ENCODE measurements at regions not wholly inside any gene's neighbourhood (a gene's known extent, or its start where the extent isn't known, plus 50 kb on each side); places are given as distances from the start of the nearest gene placed in this dataset.
"Not testable (repeated sequence)": the region's sequence is repeated elsewhere in the genome, so short reads cannot be mapped to it uniquely, and the experiment has no call there.

GRCh38 chr4:174183259-174183658 is 100.2 kb downstream of the FBXO8 start:
- DNase-seq, result no peak
- no peak for ATAC-seq

DNA sequence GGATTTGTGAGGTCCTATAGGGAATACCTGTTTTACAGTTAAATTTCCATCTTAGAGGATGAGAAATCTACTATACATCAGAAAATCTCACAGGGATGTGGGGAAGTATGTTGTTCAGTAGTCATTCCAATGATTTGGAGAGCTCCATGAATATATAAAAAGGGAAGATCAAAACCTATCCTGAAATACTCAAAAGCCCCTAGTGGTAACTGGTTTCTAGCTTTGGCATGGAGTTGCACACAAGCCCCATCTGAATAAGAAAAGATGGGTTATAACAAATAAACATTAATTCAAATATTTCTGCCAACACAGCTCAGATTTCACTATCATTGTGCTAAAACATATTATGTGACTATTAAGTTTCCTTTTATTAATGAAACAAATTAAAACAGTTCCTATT is 101.6 kb downstream of the FBXO8 start:
- DNase-seq (no peak), ATAC-seq (no peak)

- no peak for ATAC-seq
- DNase-seq, result no peak
Observed at GRCh38 chr4:174177536-174177935, 105.9 kb downstream of the FBXO8 start.

DNA sequence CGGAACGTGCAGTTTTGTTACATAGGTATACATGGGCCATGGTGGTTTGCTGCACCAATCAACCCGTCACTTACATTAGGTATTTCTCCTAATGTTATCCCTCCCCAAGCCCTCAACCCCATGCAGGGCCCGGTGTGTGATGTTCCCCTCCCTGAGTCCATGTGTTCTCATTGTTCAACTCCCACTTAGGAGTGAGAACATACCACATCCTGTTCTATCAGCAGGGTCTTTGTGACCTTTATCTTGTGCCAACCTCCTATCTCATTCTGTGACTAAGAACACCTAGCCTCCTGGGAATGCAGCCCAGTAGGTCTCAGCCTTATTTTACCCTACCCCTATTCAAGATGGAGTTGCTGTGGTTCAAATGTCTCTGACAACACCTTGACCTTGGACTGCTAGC is 107.6 kb downstream of the FBXO8 start:
- ATAC-seq, DNase-seq: not testable (repeated sequence)

DNA sequence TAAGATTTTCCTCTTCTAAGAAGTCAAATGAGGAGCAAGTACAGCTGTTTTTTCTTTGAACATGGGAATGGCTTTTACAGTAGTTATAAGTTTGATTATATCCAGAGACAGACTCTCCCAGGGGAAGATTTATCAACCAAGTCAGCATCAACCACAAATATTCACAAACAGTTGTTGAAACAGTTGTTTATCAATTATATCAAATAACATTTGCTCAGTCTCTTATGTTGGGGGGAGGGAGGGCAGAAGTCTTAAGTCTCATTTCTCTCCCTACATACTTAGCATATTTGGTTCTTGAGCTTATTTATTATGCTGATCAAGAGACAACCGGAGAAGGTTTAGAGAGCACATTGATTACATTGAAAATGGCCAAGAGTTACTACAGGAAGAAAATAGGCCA is 110.1 kb downstream of the FBXO8 start:
- DNase-seq, result no peak
- ATAC-seq, result no peak

DNA sequence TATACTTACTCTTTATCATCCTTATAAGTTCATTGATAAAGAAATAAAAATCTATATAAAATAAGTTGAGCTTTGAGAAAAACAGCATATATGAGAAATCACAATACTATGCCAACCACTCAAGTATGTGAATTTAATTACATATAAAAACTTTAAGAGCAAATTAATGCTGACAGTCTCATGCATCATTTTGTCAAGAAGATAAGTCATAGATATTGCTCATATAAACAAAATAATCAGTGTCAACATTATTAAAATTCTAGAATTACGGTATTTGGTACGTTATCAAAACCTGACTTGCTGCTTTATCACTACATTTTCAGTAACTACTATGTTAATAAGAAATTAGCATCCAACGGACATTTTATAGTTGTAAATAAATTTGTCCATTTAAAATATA is 111.2 kb downstream of the FBXO8 start:
- ATAC-seq (no peak), DNase-seq (no peak)

GRCh38 chr4:174170906-174171305 is 112.6 kb downstream of the FBXO8 start:
- ATAC-seq, result no peak
- DNase-seq, result no peak

DNA sequence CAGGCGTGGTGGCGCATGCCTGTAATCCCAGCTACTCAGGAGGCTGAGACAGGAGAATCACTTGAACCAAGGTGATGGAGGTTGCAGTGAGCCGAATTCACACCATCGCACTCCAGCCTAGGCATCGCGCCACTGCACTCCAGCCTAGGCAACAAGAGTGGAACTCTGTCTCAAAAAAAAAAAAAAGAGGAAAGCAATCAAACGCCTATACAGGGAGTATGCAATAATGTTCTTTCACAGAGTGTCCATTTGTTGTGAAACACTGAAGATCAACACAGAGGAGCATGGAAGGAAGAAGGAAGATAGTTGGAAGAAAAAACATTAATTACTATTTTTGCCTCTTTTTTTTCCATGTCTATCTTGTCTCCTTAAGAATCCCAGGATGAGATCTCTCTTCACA is 113.4 kb downstream of the FBXO8 start:
- ATAC-seq (no peak), DNase-seq (no peak)

DNA sequence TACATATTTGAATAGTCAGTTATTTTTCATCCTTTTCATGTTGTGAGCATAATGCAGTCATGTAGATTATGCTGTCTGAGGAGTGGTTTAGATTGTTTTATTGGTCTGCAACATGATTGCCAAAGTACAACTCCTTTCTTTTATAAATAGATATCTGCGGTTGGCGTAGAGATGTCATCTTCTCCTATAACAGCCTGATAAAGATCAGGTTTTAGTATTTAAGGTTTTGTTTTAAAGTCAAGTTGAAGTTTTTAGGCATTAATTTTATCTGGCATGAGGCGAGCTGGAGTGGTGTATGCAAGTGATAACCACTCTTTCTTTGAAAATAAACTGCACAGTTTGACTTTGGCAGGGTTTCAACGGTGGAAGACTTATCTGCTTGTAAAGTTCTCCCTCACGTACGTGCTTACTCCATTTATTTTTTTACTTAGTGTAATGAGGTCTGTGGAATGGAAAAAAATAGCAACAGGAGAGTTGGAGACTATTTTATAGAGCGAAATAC is 126.3 kb downstream of the FBXO8 start:
- DNase-seq, result no peak
- ATAC-seq, result no peak

DNA sequence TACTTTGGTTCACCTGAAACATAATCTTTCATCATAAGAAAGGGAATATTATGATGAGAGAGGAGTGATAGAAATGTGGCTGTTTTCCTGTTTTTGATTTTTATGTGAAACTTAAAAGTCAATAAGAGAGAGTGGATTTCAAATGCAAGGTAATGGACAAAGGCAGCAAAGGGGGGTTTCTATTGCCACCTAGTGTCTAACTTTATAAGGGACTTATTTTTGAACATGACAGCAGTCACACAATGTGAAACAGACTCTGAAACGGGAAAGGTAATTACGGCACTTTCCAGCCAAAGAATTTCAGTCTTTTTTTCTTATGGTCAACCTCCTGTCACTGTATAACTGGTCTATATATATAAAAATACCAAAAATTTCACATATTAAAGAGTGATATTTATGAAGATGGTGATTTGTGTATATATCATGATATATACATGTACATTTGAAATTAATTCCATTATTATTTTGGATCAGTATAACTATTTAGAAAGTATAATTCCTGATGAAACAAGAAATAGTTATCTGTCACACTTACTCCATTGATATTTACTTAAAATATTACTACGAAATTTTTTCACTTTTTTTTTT is 127.1 kb downstream of the FBXO8 start:
- DNase-seq, result no peak
- no peak for ATAC-seq

DNA sequence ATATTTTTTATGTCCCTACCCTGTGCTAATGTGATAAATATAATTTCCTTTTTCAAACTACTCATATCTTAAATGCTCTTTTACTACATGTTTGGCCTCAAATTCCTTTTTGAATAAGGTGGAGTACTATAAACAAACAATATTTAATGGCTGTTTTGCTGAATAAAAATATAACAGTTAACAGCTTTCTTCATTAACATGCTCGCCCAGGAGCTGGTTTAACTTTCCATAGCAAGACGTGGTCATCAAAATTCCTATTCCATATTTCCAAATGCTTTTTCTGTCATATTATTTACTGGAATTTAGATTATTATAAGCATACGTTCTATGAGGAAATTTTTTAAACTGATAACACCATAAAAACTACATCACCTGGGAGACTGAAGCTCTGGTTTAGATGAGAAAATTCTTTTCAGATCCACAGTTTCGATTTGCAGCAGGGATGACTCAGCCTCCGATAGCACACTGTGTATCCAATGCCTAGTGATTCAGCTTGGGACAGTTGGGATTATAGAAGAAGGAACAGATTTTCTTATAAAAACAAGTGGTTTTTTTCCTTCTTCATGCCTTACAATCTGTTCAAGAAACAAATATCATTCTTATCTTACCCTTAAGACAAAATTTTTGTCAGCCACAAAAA is 129.1 kb downstream of the FBXO8 start:
- ATAC-seq (no peak), DNase-seq (no peak)

GRCh38 chr4:174152717-174153466 is 130.6 kb downstream of the FBXO8 start:
- no peak for DNase-seq
- ATAC-seq, result no peak

DNA sequence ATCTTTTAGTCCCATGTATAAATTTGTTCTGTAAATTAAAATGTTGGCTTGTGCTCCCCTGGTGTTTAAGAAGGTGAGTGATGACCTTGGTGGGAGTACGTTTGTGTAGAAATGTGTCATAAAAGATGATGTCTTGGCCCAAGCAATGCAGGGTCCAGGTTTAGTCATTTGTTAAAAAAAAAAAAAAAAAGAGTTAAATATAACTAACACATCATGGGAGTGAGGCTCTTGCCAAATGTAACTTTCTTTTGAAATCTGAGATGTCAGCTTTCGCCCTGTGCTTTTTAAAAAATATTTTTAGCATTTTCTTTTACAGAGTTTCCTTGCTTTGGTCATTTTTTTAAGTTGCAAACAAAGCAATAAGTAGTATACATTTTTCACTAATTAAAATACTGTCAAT is 135.6 kb downstream of the FBXO8 start:
- no peak for ATAC-seq

DNA sequence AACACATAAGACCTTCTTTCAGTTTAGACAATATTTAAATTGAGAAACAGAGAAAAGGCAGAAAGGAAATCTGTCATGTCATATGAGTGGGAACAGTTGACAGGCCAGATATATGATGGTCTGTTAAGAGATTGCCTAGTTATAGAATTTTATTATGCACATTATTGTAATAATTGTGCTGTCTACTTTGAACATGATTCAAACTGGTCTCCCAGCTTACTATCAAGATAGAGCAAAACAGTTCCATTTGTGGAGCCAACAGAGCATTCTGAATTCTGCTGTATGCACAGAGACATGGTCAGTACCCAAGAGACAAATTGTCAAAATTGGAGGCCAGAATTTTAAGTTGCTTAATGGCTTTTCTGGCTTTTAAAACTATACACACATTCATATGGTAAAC is 139.4 kb downstream of the FBXO8 start:
- ATAC-seq (no peak), DNase-seq (no peak)

More for the DNA sequence above, 135.6 kb downstream of the FBXO8 start:
- DNase-seq, result no peak

- no peak for ATAC-seq
- DNase-seq, result no peak
Observed at GRCh38 chr4:174141876-174142275, 141.6 kb downstream of the FBXO8 start.

- ATAC-seq, result no peak
- DNase-seq, result no peak
Observed at GRCh38 chr4:174138616-174139015, 144.9 kb downstream of the FBXO8 start.

DNA sequence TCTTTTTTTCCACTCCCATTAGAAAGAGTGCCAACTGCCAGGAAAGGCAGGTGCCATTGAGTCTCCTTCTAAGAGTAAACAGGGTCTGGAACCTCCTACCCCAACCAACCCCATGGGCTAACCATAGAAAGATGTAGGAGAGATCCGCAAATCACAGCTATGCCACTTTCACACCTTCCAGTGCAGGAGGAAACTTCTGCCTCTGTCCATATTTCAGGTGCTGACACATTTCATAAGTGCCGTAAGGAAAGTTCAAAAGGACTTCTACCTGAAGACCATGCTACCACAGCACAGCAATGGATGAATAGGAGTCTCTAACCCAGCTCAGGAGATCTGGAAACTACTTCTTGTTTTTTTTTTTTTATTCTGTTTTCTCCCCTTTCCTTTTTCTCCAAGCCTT is 145.8 kb downstream of the FBXO8 start:
- ATAC-seq (no peak), DNase-seq (no peak)

GRCh38 chr4:174135936-174136406 is 147.5 kb downstream of the FBXO8 start:
- ATAC-seq (no peak), DNase-seq (no peak)

DNA sequence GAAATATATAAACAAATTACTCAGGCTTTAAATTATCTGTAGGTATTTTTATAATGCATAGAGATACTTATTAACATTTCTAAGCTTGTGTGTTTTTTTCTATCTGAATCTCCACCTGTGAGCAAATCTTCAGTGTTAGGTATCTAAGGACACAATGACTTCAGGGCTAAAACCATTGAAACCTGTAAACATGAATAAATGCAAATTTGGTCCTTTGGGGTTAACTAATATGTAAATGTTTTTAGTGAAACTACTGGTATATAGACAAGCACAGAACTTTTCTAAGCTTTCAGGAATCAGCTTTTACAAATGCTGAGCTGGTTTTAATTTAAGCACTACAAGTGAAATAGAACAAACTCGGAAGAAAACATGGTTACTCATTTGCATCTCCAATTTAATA is 147.9 kb downstream of the FBXO8 start:
- ATAC-seq, result no peak
- no peak for DNase-seq

GRCh38 chr4:174134361-174134760 is 149.1 kb downstream of the FBXO8 start:
- DNase-seq (no peak), ATAC-seq (no peak)

GRCh38 chr4:174133551-174133950 is 149.9 kb downstream of the FBXO8 start:
- no peak for ATAC-seq
- no peak for DNase-seq

DNA sequence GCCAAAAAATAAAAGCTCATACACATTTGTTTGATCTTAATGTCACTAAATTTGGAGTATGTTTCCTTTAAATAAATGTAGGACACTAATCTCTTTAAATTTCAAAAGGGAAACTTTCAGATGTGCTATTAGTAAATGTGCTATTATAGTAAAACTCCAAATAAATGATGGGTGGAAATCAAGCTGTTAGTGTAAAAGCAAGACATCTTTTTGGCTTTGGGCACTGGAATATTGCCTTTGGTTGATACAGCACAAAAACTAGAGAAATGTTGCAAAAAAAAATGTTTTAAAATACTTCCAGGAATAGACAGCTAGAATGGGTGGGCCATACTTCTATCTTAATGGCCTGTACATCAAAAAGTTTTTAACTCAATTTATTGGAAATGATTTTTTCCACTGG is 151.6 kb downstream of the FBXO8 start:
- ATAC-seq (no peak), DNase-seq (no peak)

GRCh38 chr4:174122705-174123104 is 160.8 kb downstream of the FBXO8 start:
- DNase-seq (no peak), ATAC-seq (no peak)

Measured in stimulated activated naive CD8-positive, alpha-beta T cell treated with anti-CD3 and anti-CD28 coated beads, Interleukin-15, Interleukin-2, amounts not matched to agents 100 U/mL and 50 U/mL, for 24 hours (primary cell).